ENCODE measurements at regions not wholly inside any gene's neighbourhood (a gene's known extent, or its start where the extent isn't known, plus 50 kb on each side); places are given as distances from the start of the nearest gene placed in this dataset.

DNA sequence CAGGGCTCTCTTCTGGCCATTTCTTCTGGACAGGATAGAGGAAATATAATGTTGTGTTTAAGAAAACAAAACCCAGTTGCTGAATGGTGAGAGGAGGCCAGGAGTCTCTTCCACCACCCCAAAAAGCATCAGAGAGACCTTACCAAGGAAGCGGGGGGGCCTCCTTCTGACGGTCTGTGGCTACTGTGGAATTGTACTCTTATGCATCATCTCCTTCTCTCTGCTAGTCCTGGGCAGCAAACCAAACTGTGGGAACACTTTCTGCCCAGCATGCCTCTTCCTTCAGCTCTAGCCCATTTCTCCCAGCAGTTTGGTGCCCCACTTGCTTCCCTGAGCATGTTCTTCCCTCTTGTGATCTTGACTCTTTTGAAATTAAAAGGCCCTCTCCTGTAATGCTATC is 157.7 kb downstream of the HHIPL2 start:
- no peak overlapping the region for H3K27ac ChIP-seq (ENCODE audit: low read length)
- no peak overlapping the region for H3K9ac ChIP-seq (ENCODE audit: low read length)
- H3F3A ChIP-seq (ENCODE audit: insufficient read depth, low read length, poor library complexity, severe bottlenecking): no peaks in the 10 kb centered on the region
- H3K27me3 ChIP-seq (ENCODE audit: insufficient read depth, low read depth, low read length): no peaks in the 10 kb centered on the region
- no peak for TF ChIP-seq TAF1 (IDR thresholded peaks at IDR 0.05; ENCODE audit: low read depth)
- no peak for TF ChIP-seq POLR2AphosphoS5 (IDR thresholded peaks at IDR 0.05)
- TF ChIP-seq RAD21 (conservative IDR thresholded peaks at IDR 0.05): no peak
- TF ChIP-seq, protein P1, sequence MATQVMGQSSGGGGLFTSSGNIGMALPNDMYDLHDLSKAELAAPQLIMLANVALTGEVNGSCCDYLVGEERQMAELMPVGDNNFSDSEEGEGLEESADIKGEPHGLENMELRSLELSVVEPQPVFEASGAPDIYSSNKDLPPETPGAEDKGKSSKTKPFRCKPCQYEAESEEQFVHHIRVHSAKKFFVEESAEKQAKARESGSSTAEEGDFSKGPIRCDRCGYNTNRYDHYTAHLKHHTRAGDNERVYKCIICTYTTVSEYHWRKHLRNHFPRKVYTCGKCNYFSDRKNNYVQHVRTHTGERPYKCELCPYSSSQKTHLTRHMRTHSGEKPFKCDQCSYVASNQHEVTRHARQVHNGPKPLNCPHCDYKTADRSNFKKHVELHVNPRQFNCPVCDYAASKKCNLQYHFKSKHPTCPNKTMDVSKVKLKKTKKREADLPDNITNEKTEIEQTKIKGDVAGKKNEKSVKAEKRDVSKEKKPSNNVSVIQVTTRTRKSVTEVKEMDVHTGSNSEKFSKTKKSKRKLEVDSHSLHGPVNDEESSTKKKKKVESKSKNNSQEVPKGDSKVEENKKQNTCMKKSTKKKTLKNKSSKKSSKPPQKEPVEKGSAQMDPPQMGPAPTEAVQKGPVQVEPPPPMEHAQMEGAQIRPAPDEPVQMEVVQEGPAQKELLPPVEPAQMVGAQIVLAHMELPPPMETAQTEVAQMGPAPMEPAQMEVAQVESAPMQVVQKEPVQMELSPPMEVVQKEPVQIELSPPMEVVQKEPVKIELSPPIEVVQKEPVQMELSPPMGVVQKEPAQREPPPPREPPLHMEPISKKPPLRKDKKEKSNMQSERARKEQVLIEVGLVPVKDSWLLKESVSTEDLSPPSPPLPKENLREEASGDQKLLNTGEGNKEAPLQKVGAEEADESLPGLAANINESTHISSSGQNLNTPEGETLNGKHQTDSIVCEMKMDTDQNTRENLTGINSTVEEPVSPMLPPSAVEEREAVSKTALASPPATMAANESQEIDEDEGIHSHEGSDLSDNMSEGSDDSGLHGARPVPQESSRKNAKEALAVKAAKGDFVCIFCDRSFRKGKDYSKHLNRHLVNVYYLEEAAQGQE (IDR thresholded peaks at IDR 0.05; ENCODE audit: borderline replicate concordance): no peak
- TF ChIP-seq EZH2 (IDR thresholded peaks at IDR 0.05; ENCODE audit: borderline replicate concordance, insufficient read depth, low read length, poor library complexity, severe bottlenecking): no peak
- no peak for TF ChIP-seq EP300 (conservative IDR thresholded peaks at IDR 0.05; ENCODE audit: poor library complexity, severe bottlenecking)
- TF ChIP-seq MXI1 (conservative IDR thresholded peaks at IDR 0.05; ENCODE audit: poor library complexity, severe bottlenecking): no peak
- no peaks in the 10 kb centered on the region for H3K79me2 ChIP-seq (replicated peaks; ENCODE audit: insufficient read depth, low read length)
- no peaks in the 10 kb centered on the region for H3K9me3 ChIP-seq (ENCODE audit: low read length)
- no peak overlapping the region for H3K4me3 ChIP-seq (ENCODE audit: low read length)
- H3K9me2 ChIP-seq (ENCODE audit: insufficient read depth, low read length): no peaks in the 10 kb centered on the region
- no peaks in the 10 kb centered on the region for H4K20me1 ChIP-seq (ENCODE audit: insufficient read depth)
- H2AFZ ChIP-seq (ENCODE audit: low read depth, low read length): no peak overlapping the region
- no peak overlapping the region for H3K4me2 ChIP-seq (ENCODE audit: low read length)
- no peaks in the 10 kb centered on the region for H3K36me3 ChIP-seq (ENCODE audit: insufficient read depth, low read length)

DNA sequence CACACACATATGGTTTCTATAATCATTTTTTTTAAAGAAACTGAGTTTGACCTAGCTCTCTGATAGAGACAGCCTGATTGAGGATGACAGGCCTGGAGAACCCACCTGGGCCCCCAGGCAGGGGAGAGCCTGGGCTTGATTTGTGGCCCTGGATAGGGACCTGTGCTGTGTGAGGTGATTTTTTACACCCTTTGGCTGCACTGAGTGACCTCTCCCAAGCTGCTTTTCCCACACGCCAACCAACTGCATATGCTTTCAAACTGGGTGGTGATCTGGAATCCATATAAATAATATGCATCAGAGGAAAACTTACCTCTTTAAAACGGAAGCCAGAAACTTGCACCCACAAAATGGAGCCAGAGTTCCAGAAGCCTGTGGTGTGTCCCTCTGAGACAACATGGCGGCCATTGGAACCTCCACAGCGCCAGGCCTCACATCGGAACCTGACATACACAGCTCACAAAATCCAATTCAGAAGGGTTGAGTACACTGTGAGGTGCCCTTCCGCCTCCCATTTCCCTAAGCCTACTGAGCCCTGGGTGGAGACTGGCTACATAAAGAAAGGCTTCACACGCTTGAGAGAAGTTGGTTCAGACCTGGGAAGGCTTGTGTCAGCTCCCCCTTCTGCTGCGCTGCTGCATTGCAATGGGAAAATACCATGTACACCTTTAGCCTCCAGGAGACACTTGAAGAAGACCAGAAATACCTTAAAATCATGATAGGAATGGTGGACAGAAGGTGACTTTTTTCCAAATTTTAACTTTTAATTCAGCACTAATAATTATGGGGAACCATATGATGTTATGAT is 160.7 kb downstream of the HHIPL2 start:
- Histone ChIP-seq H3K36me3 (ENCODE audit: insufficient read depth, low read length) (no peaks in the 10 kb centered on the region), H3K79me2 (replicated peaks; ENCODE audit: insufficient read depth, low read length) (no peaks in the 10 kb centered on the region), H3K27ac (ENCODE audit: low read length) (no peak overlapping the region), H3K27me3 (ENCODE audit: insufficient read depth, low read depth, low read length) (no peaks in the 10 kb centered on the region), H4K20me1 (ENCODE audit: insufficient read depth) (no peaks in the 10 kb centered on the region), H3K9me2 (ENCODE audit: insufficient read depth, low read length) (no peaks in the 10 kb centered on the region), H3K9ac (ENCODE audit: low read length) (no peak overlapping the region), H3K4me2 (ENCODE audit: low read length) (no peak overlapping the region), H3F3A (ENCODE audit: insufficient read depth, low read length, poor library complexity, severe bottlenecking) (no peaks in the 10 kb centered on the region), H3K9me3 (ENCODE audit: low read length) (no peaks in the 10 kb centered on the region), H2AFZ (ENCODE audit: low read depth, low read length) (no peak overlapping the region), H3K4me3 (ENCODE audit: low read length) (no peak overlapping the region)
- no peak for TF ChIP-seq RAD21 (conservative IDR thresholded peaks at IDR 0.05)
- no peak for TF ChIP-seq TAF1 (IDR thresholded peaks at IDR 0.05; ENCODE audit: low read depth)
- no peak for TF ChIP-seq POLR2AphosphoS5 (IDR thresholded peaks at IDR 0.05)

DNA sequence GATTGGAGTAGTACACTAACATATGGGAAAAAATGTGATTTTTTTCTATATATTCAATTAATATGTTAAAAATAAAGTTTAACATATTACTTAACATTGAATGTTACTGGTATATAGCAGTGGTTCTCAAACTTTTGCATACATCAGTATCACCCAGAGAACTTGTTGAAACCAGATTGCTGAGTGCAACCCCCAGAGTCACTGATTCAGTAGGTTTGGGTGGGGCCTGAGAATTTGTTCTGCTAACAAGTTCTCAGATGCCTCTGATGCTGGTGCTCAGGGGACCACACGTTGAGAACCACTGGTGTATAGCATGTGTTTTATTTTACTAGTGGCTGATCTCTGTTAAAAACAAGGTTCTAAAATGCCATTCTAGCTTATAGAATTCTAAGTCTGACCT is 161.9 kb downstream of the HHIPL2 start:
- Histone ChIP-seq H3K4me2 (ENCODE audit: low read length) (no peak overlapping the region), H3K9me2 (ENCODE audit: insufficient read depth, low read length) (no peaks in the 10 kb centered on the region), H3K4me3 (ENCODE audit: low read length) (no peak overlapping the region), H3K36me3 (ENCODE audit: insufficient read depth, low read length) (no peaks in the 10 kb centered on the region), H3K9me3 (ENCODE audit: low read length) (no peaks in the 10 kb centered on the region), H4K20me1 (ENCODE audit: insufficient read depth) (no peaks in the 10 kb centered on the region), H3F3A (ENCODE audit: insufficient read depth, low read length, poor library complexity, severe bottlenecking) (no peaks in the 10 kb centered on the region), H2AFZ (ENCODE audit: low read depth, low read length) (no peak overlapping the region), H3K79me2 (replicated peaks; ENCODE audit: insufficient read depth, low read length) (no peaks in the 10 kb centered on the region), H3K27me3 (ENCODE audit: insufficient read depth, low read depth, low read length) (no peaks in the 10 kb centered on the region), H3K9ac (ENCODE audit: low read length) (no peak overlapping the region), H3K27ac (ENCODE audit: low read length) (no peak overlapping the region)
- no peak for TF ChIP-seq EP300 (conservative IDR thresholded peaks at IDR 0.05; ENCODE audit: poor library complexity, severe bottlenecking)

Measured in neural cell (in vitro differentiated cells).